Osteoblast (primary cell): ENCODE measurements at regions not wholly inside any gene's neighbourhood (a gene's known extent, or its start where the extent isn't known, plus 50 kb on each side); places are given as distances from the start of the nearest gene placed in this dataset.

Experiments
- DNase-seq: peaks from one replicate; pipeline ENCODE4 v3.0.0; 2011; ENCODE audit warnings: low spot score, mixed read lengths; ENCODE audit not compliant: insufficient read length; ENCODE audit errors: missing footprints
- H2AFZ ChIP-seq: 2 replicates; pipeline ENCODE4 v1.6.0; 2011; ENCODE audit warnings: mild to moderate bottlenecking, low read length
- H3K27ac ChIP-seq: 2 replicates; pipeline ENCODE4 v1.5.1; 2011; ENCODE audit warnings: mild to moderate bottlenecking, low read depth, low read length, moderate library complexity
- H3K27me3 ChIP-seq: 2 replicates; pipeline ENCODE4 v1.6.0; 2012; ENCODE audit warnings: mild to moderate bottlenecking, control low read depth, inconsistent platforms, low read length, moderate library complexity; ENCODE audit not compliant: insufficient read depth
- H3K36me3 ChIP-seq: 2 replicates; pipeline ENCODE4 v1.5.1; 2011; ENCODE audit warnings: mild to moderate bottlenecking, low read length, control low read depth, moderate library complexity; ENCODE audit not compliant: insufficient read depth
- H3K4me1 ChIP-seq: 2 replicates; pipeline ENCODE4 v1.5.1; 2011; ENCODE audit warnings: mild to moderate bottlenecking, low read length, control low read depth, moderate library complexity; ENCODE audit not compliant: insufficient read depth
- H3K4me2 ChIP-seq: 2 replicates; pipeline ENCODE4 v1.6.0; 2011; ENCODE audit warnings: mild to moderate bottlenecking, low read length; ENCODE audit not compliant: insufficient read depth
- H3K4me3 ChIP-seq: fragments of 200-600 bp; sonication (generic); 3 replicates; pipeline ENCODE4 v1.5.1; 2012; ENCODE audit warnings: mild to moderate bottlenecking, low read length, inconsistent platforms; ENCODE audit not compliant: insufficient read depth
- H3K79me2 ChIP-seq: 2 replicates; pipeline ENCODE4 v1.6.0; 2012; ENCODE audit warnings: mild to moderate bottlenecking, low read length, control low read depth, inconsistent platforms; ENCODE audit not compliant: insufficient read depth
- H3K9me3 ChIP-seq: 2 replicates; pipeline ENCODE4 v1.5.1; 2011; ENCODE audit warnings: low read depth, low read length, control low read depth
- H4K20me1 ChIP-seq: 2 replicates; pipeline ENCODE4 v1.6.0; 2012; ENCODE audit warnings: mild to moderate bottlenecking, low read length, control low read depth; ENCODE audit not compliant: insufficient read depth
- CTCF ChIP-seq: IDR thresholded peaks from 2 replicates; pipeline ENCODE4 v1.5.1; 2011; ENCODE audit warnings: mild to moderate bottlenecking, low read depth, low read length, moderate library complexity; ENCODE audit errors: extremely low read depth

GRCh38 chr7:119660080-119660479 lies 612.9 kb upstream of the KCND2 start:
- H3K4me1 ChIP-seq = no peaks in the 10 kb centered on the region
- H3K4me3 ChIP-seq = no peak overlapping the region
- H3K79me2 ChIP-seq = no peaks in the 10 kb centered on the region
- no peak overlapping the region for H3K4me2 ChIP-seq
- no peak overlapping the region for H3K27ac ChIP-seq
- no peaks in the 10 kb centered on the region for H3K36me3 ChIP-seq
- no peak for TF ChIP-seq CTCF
- H3K27me3 ChIP-seq = no peaks in the 10 kb centered on the region
- no peaks in the 10 kb centered on the region for H3K9me3 ChIP-seq
- DNase-seq = no peak
- H4K20me1 ChIP-seq = no peaks in the 10 kb centered on the region
- H2AFZ ChIP-seq = no peak overlapping the region

- Histone ChIP-seq H3K79me2 (no peaks in the 10 kb centered on the region), H3K27ac (peak overlapping the region; percentile 18), H4K20me1 (no peaks in the 10 kb centered on the region), H2AFZ (no peak overlapping the region), H3K27me3 (no peaks in the 10 kb centered on the region), H3K36me3 (no peaks in the 10 kb centered on the region), H3K4me1 (peaks cover 3% of the 10 kb centered on the region), H3K4me2 (peak overlapping the region; percentile 6), H3K9me3 (no peaks in the 10 kb centered on the region), H3K4me3 (no peak overlapping the region)
- TF ChIP-seq CTCF = no peak
- DNase-seq = no peak
Observed at GRCh38 chr7:119664601-119665000, 608.4 kb upstream of the KCND2 start.

- Histone ChIP-seq H3K9me3 (no peaks in the 10 kb centered on the region), H3K27ac (no peak overlapping the region), H3K4me1 (peaks cover 3% of the 10 kb centered on the region), H2AFZ (peak overlapping the region; percentile 43), H4K20me1 (no peaks in the 10 kb centered on the region), H3K4me3 (no peak overlapping the region), H3K79me2 (no peaks in the 10 kb centered on the region), H3K36me3 (no peaks in the 10 kb centered on the region), H3K27me3 (no peaks in the 10 kb centered on the region), H3K4me2 (no peak overlapping the region)
- no peak for DNase-seq
- TF ChIP-seq CTCF = no peak
Observed at GRCh38 chr7:119665796-119666195, 607.2 kb upstream of the KCND2 start.

- Histone ChIP-seq H3K36me3 (no peaks in the 10 kb centered on the region), H2AFZ (no peak overlapping the region), H3K27me3 (no peaks in the 10 kb centered on the region), H4K20me1 (no peaks in the 10 kb centered on the region), H3K79me2 (no peaks in the 10 kb centered on the region), H3K4me2 (no peak overlapping the region), H3K4me1 (no peaks in the 10 kb centered on the region), H3K9me3 (no peaks in the 10 kb centered on the region), H3K27ac (no peak overlapping the region), H3K4me3 (no peak overlapping the region)
- no peak for TF ChIP-seq CTCF
- DNase-seq = no peak
Observed at GRCh38 chr7:119681336-119681735, 591.6 kb upstream of the KCND2 start.
